ENCODE measurements at regions not wholly inside any gene's neighbourhood (a gene's known extent, or its start where the extent isn't known, plus 50 kb on each side); places are given as distances from the start of the nearest gene placed in this dataset.

GRCh38 chr20:24366336-24367004 lies 103.0 kb upstream of the SYNDIG1 start:
- TF ChIP-seq POLR2A (IDR thresholded peaks at IDR 0.05) (no peak), CTCF (IDR thresholded peaks at IDR 0.05) (no peak)
- DNase-seq (ENCODE audit: low spot score in 2 of 2) = no peak
- intact Hi-C loops (cut with DNase I; ENCODE audit: low total_unique reads) = no loop called here
- WGBS, 2 donors = 86 to 88% methylated on average over 16 of the region's 16 CpGs
- no peak overlapping the region for H3K4me3 ChIP-seq (ENCODE audit: low read depth, poor library complexity, severe bottlenecking)

- WGBS, 2 donors = 79 to 87% methylated on average over 3 of the region's 3 CpGs
- no peak overlapping the region for H3K4me3 ChIP-seq (ENCODE audit: low read depth, poor library complexity, severe bottlenecking)
- TF ChIP-seq CTCF (IDR thresholded peaks at IDR 0.05) (no peak), POLR2A (IDR thresholded peaks at IDR 0.05) (no peak)
- intact Hi-C loops (cut with DNase I; ENCODE audit: low total_unique reads) = no loop called here
- no peak for DNase-seq (ENCODE audit: low spot score in 2 of 2)
Observed at GRCh38 chr20:24365670-24366069, 103.8 kb upstream of the SYNDIG1 start.

GRCh38 chr20:24364482-24364881 lies 104.9 kb upstream of the SYNDIG1 start:
- no peak overlapping the region for H3K4me3 ChIP-seq (ENCODE audit: low read depth, poor library complexity, severe bottlenecking)
- DNase-seq (ENCODE audit: low spot score in 2 of 2) = no peak
- TF ChIP-seq CTCF (IDR thresholded peaks at IDR 0.05) = no peak
- no peak for TF ChIP-seq POLR2A (IDR thresholded peaks at IDR 0.05)
- WGBS, 2 donors = 44% methylated on average over 4 of the region's 4 CpGs
- intact Hi-C loops (cut with DNase I; ENCODE audit: low total_unique reads) = no loop called here

GRCh38 chr20:24363031-24363430 lies 106.4 kb upstream of the SYNDIG1 start:
- intact Hi-C loops (cut with DNase I; ENCODE audit: low total_unique reads) = no loop called here
- H3K4me3 ChIP-seq (ENCODE audit: low read depth, poor library complexity, severe bottlenecking) = no peak overlapping the region
- no peak for DNase-seq (ENCODE audit: low spot score in 2 of 2)
- TF ChIP-seq POLR2A (IDR thresholded peaks at IDR 0.05) (no peak), CTCF (IDR thresholded peaks at IDR 0.05) (no peak)
- 92% methylated on average over 8 of the region's 8 CpGs for WGBS, 2 donors

DNA sequence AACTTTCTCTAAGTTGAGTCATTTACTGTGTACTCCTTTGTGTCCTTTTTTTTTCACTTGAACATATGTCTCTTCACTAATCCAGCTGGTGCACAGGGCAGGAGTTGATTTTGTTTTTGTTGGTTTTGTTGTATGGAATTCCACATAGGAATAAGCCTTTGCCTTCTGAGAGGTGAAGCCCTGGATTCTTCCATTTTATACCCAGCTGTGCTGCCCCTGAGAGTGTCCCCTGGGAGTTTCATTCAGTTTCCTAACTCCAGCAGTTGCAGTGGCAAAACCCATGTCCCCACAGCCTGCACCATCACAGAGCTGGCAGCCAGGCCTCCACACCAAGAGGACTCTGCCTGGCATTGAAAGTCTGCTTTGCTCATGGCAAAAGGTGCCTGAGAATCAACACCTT lies 107.3 kb upstream of the SYNDIG1 start:
- DNase-seq (ENCODE audit: low spot score in 2 of 2) = no peak
- H3K4me3 ChIP-seq (ENCODE audit: low read depth, poor library complexity, severe bottlenecking) = no peak overlapping the region
- intact Hi-C loops (cut with DNase I; ENCODE audit: low total_unique reads) = no loop called here
- no peak for TF ChIP-seq POLR2A (IDR thresholded peaks at IDR 0.05)
- TF ChIP-seq CTCF (IDR thresholded peaks at IDR 0.05) = no peak

DNA sequence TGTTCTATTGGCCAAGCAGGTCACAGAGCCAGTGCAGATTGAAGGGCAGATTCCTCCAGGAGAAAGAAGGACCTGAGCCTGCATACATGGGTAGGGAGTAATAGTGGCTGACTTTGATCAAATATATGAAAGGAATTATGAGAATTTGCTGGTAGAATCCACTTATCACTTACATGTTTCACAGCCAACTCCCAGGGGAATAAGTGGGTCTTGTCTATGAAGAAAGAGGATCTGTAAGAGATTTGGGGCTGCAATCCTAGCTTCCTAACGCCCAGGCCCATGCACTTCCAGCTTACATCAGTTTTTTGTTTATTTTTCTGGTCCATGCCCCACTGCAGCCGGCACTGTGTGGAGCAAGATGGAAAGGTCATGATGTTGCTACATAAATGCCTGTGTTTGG lies 107.9 kb upstream of the SYNDIG1 start:
- 70% methylated on average over 2 of the region's 2 CpGs for WGBS, 2 donors

More for the DNA sequence above, 107.9 kb upstream of the SYNDIG1 start:
- DNase-seq (ENCODE audit: low spot score in 2 of 2) = no peak
- TF ChIP-seq CTCF (IDR thresholded peaks at IDR 0.05) = no peak
- TF ChIP-seq POLR2A (IDR thresholded peaks at IDR 0.05) = no peak
- intact Hi-C loops (cut with DNase I; ENCODE audit: low total_unique reads) = no loop called here
- H3K4me3 ChIP-seq (ENCODE audit: low read depth, poor library complexity, severe bottlenecking) = no peak overlapping the region
